ENCODE measurements at regions not wholly inside any gene's neighbourhood (a gene's known extent, or its start where the extent isn't known, plus 50 kb on each side); places are given as distances from the start of the nearest gene placed in this dataset.

GRCh38 chr6:128711149-128711548 is 171.8 kb upstream of the LAMA2 start:
- Histone ChIP-seq H3K4me1 (replicated peaks in 1 of 2; ENCODE audit: control insufficient read depth in 2 of 2, insufficient read depth in 2 of 2, low read length in 2 of 2) (no peaks in the 10 kb centered on the region), H3K79me2 (ENCODE audit: control insufficient read depth, insufficient read depth, low read length) (no peaks in the 10 kb centered on the region), H2AFZ (ENCODE audit: low read depth, low read length) (no peak overlapping the region), H3K4me3 (no peak overlapping the region), H3K9me3 (replicated peaks; ENCODE audit: control insufficient read depth, insufficient read depth, low read depth, low read length) (no peaks in the 10 kb centered on the region), H4K20me1 (replicated peaks; ENCODE audit: control insufficient read depth, insufficient read depth, low read length) (no peaks in the 10 kb centered on the region), H3K36me3 (ENCODE audit: control insufficient read depth, insufficient read depth, low read length) (no peaks in the 10 kb centered on the region), H3K27ac (ENCODE audit: extremely low read depth, low read depth, low read length) (no peak overlapping the region), H3K27me3 (ENCODE audit: control insufficient read depth in 2 of 2, insufficient read depth in 2 of 2, low read length in 2 of 2) (no peaks in the 10 kb centered on the region), H3K4me2 (ENCODE audit: insufficient read depth, low read length) (no peak overlapping the region), H3K9me1 (ENCODE audit: control insufficient read depth, insufficient read depth, low read length) (no peaks in the 10 kb centered on the region), H3K9ac (ENCODE audit: insufficient read depth in 1 of 2, low read depth in 2 of 2, low read length in 2 of 2) (no peak overlapping the region)
- intact Hi-C loops (cut with micrococcal nuclease) (no loop called here), in situ Hi-C loops (cut with MboI) (no loop called here)
- DNase-seq (ENCODE audit: extremely low read depth in 1 of 4, low spot score in 3 of 4) (no peak), FAIRE-seq (no peak), ATAC-seq (no peak)
- POLR2A ChIA-PET: no interaction called here
- WGBS (ENCODE audit: insufficient coverage, low coverage, missing lambda C conversion rate): 0% methylated on average over 3 of the region's 3 CpGs
- BruUV-seq (replicated peaks): no TSS peak
- CTCF ChIA-PET (ENCODE audit: low intra/inter-chr PET ratio): no interaction called here
- no peak for TF ChIP-seq ATF3 (IDR thresholded peaks at IDR 0.05)
- TF ChIP-seq ATF3 (CRISPR knock-in tag; conservative IDR thresholded peaks at IDR 0.05): no peak
- TF ChIP-seq ETS2 (tag; IDR thresholded peaks at IDR 0.05; ENCODE audit: borderline replicate concordance, poor library complexity, severe bottlenecking): no peak
- TF ChIP-seq ZNF316 (IDR thresholded peaks at IDR 0.05): no peak
- no peak for TF ChIP-seq ZNF778 (CRISPR knock-in tag; IDR thresholded peaks at IDR 0.05)
- no peak for TF ChIP-seq U2AF1 (optimal IDR thresholded peaks at IDR 0.05; ENCODE audit: low read depth, low read length)
- no peak for TF ChIP-seq PRPF4 (IDR thresholded peaks at IDR 0.05; ENCODE audit: insufficient read depth, low read depth, low read length, poor library complexity, severe bottlenecking)
- no peak for TF ChIP-seq NONO (IDR thresholded peaks at IDR 0.05; ENCODE audit: low read depth in 2 of 2, low read length in 1 of 2)
